Keratinocyte (primary cell): ENCODE measurements at regions not wholly inside any gene's neighbourhood (a gene's known extent, or its start where the extent isn't known, plus 50 kb on each side); places are given as distances from the start of the nearest gene placed in this dataset.

Source experiments
- DNase-seq: peaks from one replicate; pipeline ENCODE4 v3.0.0-alpha.2; 2011; ENCODE audit warnings: low read depth, missing footprints, low spot score
- FAIRE-seq: peaks from 2 replicates; lab custom pipeline; 2011; peaks lifted over from hg19 to GRCh38; lab: Jason Lieb, UNC
- H2AFZ ChIP-seq: 2 replicates; pipeline ENCODE4 v1.6.0; 2012; ENCODE audit warnings: low read length, control low read depth, inconsistent platforms; ENCODE audit not compliant: control insufficient read depth
- H3K27ac ChIP-seq: 2 replicates; pipeline ENCODE4 v1.5.1; 2011; ENCODE audit warnings: low read length; ENCODE audit not compliant: control insufficient read depth, insufficient read depth
- H3K27me3 ChIP-seq: 3 replicates; pipeline ENCODE4 v1.6.0; 2011; ENCODE audit warnings: low read length; ENCODE audit not compliant: control insufficient read depth, insufficient read depth; ENCODE audit errors: extremely low read depth
- H3K36me3 ChIP-seq, 2 experiments: 2 replicates in 1 of 2; 3 replicates in 1 of 2; pipeline ENCODE4 v1.5.1; 2011; ENCODE audit warnings: low read length in 2 of 2, mild to moderate bottlenecking in 1 of 2; ENCODE audit not compliant: control insufficient read depth in 2 of 2, insufficient read depth in 2 of 2; ENCODE audit errors: extremely low read depth in 1 of 2
- H3K4me1 ChIP-seq: 3 replicates; pipeline ENCODE4 v1.5.1; 2011; ENCODE audit warnings: low read length; ENCODE audit not compliant: control insufficient read depth, insufficient read depth; ENCODE audit errors: extremely low read depth
- H3K4me2 ChIP-seq: 3 replicates; pipeline ENCODE4 v1.6.0; 2011; ENCODE audit warnings: low read depth, low read length; ENCODE audit not compliant: control insufficient read depth, insufficient read depth; ENCODE audit errors: extremely low read depth
- H3K4me3 ChIP-seq, 3 experiments: fragments of 200-600 bp in 1 of 3; sonication (generic) in 1 of 3; 2 replicates in 2 of 3; 3 replicates in 1 of 3; pipeline ENCODE4 v1.5.1; 2011 to 2016; ENCODE audit warnings: low read length in 3 of 3, mild to moderate bottlenecking in 3 of 3, control low read depth in 2 of 3, inconsistent platforms in 1 of 3, low read depth in 1 of 3, mixed read lengths in 1 of 3, mixed run types in 1 of 3, moderate library complexity in 1 of 3; ENCODE audit not compliant: control insufficient read depth in 2 of 3, insufficient read depth in 2 of 3; ENCODE audit errors: extremely low read depth in 1 of 3
- H3K79me2 ChIP-seq: 2 replicates; pipeline ENCODE4 v1.6.0; 2012; ENCODE audit warnings: low read length; ENCODE audit not compliant: control insufficient read depth, insufficient read depth
- H3K9ac ChIP-seq: 3 replicates; pipeline ENCODE4 v1.6.0; 2011; ENCODE audit warnings: low read length; ENCODE audit not compliant: control insufficient read depth, insufficient read depth; ENCODE audit errors: extremely low read depth
- H3K9me1 ChIP-seq: 3 replicates; pipeline ENCODE4 v1.6.0; 2011; ENCODE audit warnings: low read length; ENCODE audit not compliant: control insufficient read depth, insufficient read depth; ENCODE audit errors: extremely low read depth
- H3K9me3 ChIP-seq: 2 replicates; pipeline ENCODE4 v1.5.1; 2012; ENCODE audit warnings: low read depth, low read length; ENCODE audit not compliant: control insufficient read depth
- H4K20me1 ChIP-seq: 3 replicates; pipeline ENCODE4 v1.6.0; 2011; ENCODE audit warnings: low read length; ENCODE audit not compliant: control insufficient read depth, insufficient read depth; ENCODE audit errors: extremely low read depth
- CTCF ChIP-seq, 3 experiments: IDR thresholded peaks in 1 of 3; conservative IDR thresholded peaks in 1 of 3; optimal IDR thresholded peaks in 1 of 3; 2 replicates in 2 of 3; 3 replicates in 1 of 3; pipeline versions ENCODE3 to v1.5.1; 2011; ENCODE audit warnings: low read length in 3 of 3, mild to moderate bottlenecking in 3 of 3, moderate library complexity in 2 of 3, control low read depth in 1 of 3, inconsistent platforms in 1 of 3; ENCODE audit not compliant: insufficient read depth in 2 of 3; ENCODE audit errors: extremely low read depth in 1 of 3
- EZH2 ChIP-seq: IDR thresholded peaks from one replicate; pipeline ENCODE4 v1.6.1; 2012; ENCODE audit warnings: inconsistent platforms, mild to moderate bottlenecking, low read length, moderate library complexity
- dilution Hi-C: fragments of 300-500 bp; cut with MboI; formaldehyde crosslinking; loops from one replicate; pipeline ENCODE4 v1.7.0; 2020; ENCODE audit warnings: low sequenced_read_pairs; ENCODE audit not compliant: extremely low pct_ligation_motif_present

- Histone ChIP-seq H3K36me3 (no peaks in the 10 kb centered on the region), H4K20me1 (no peaks in the 10 kb centered on the region), H2AFZ (no peak overlapping the region), H3K27me3 (peaks cover 7% of the 10 kb centered on the region), H3K9ac (no peak overlapping the region), H3K4me1 (no peaks in the 10 kb centered on the region), H3K79me2 (no peaks in the 10 kb centered on the region), H3K4me2 (no peak overlapping the region), H3K9me1 (no peaks in the 10 kb centered on the region), H3K4me3 (no peak overlapping the region), H3K9me3 (no peaks in the 10 kb centered on the region), H3K27ac (no peak overlapping the region)
- dilution Hi-C loops = no loop called here
- DNase-seq (no peak), FAIRE-seq (no peak)
- TF ChIP-seq EZH2 (no peak), CTCF (optimal IDR thresholded peaks at IDR 0.05 in 1 of 3, IDR thresholded peaks at IDR 0.05 in 1 of 3, conservative IDR thresholded peaks at IDR 0.05 in 1 of 3; ENCODE audit: extremely low read depth in 1 of 3, insufficient read depth in 2 of 3, low read length in 3 of 3) (no peak)
Measured at GRCh38 chr18:35888329-35888728, 84.2 kb upstream of the RMP24 start.

GRCh38 chr18:35889677-35890076 lies 82.8 kb upstream of the RMP24 start:
- Histone ChIP-seq H3K4me3 (no peak overlapping the region), H3K27ac (no peak overlapping the region), H3K4me2 (no peak overlapping the region), H3K36me3 (no peaks in the 10 kb centered on the region), H3K79me2 (no peaks in the 10 kb centered on the region), H4K20me1 (no peaks in the 10 kb centered on the region), H3K9me3 (no peaks in the 10 kb centered on the region), H3K4me1 (no peaks in the 10 kb centered on the region), H2AFZ (no peak overlapping the region), H3K27me3 (peaks cover 7% of the 10 kb centered on the region), H3K9me1 (no peaks in the 10 kb centered on the region), H3K9ac (no peak overlapping the region)
- DNase-seq (no peak), FAIRE-seq (no peak)
- dilution Hi-C loops = no loop called here
- TF ChIP-seq EZH2 (no peak), CTCF (optimal IDR thresholded peaks at IDR 0.05 in 1 of 3, IDR thresholded peaks at IDR 0.05 in 1 of 3, conservative IDR thresholded peaks at IDR 0.05 in 1 of 3; ENCODE audit: extremely low read depth in 1 of 3, insufficient read depth in 2 of 3, low read length in 3 of 3) (no peak)
